ENCODE measurements at regions not wholly inside any gene's neighbourhood (a gene's known extent, or its start where the extent isn't known, plus 50 kb on each side); places are given as distances from the start of the nearest gene placed in this dataset.

- Histone ChIP-seq H3K4me3 (no peak overlapping the region), H3K4me1 (replicated peaks in 1 of 2) (peaks cover 0 to 9% of the 10 kb centered on the region in 2 donors), H3K27ac (no peak overlapping the region)
- no peak for ATAC-seq (replicated peaks in 6 of 8)
- in situ Hi-C loops (cut with MboI; ENCODE audit: low pct_unique_long_range_greater_than_20kb in 2 of 9, low sequenced_read_pairs in 9 of 9, unreplicated experiment in 9 of 9): no loop called here
- WGBS, 10 experiments: 0 to 62% (median 11%) methylated on average over 1 to 3 of the region's 3 CpGs; no CpG with 5 or more reads in 1 of the 10 experiments
These were observed 58.9 kb upstream of the CTNNA2 start for GRCh38 chr2:79453918-79454317.

DNA sequence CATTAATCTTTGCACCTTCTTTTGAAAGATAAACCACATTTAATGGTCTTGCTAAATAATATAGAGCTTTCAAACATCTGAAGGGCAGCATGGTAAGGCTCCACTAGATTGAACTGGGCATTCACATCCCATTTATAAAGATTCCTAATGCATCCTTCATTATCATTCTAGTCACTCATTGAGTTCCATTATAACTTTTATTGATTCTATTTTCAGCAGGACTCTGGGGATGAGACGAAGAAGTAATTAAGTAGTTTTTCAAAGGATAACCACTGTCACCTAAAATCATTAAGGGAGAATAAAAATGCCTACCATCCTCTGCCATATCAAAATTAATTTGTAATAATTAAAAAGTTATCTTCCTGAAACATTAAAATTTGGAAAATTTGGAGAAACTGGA is 60.2 kb upstream of the CTNNA2 start:
- ATAC-seq (replicated peaks in 6 of 8): peak in 1 of 8 experiments; percentile 21
- H3K4me1 ChIP-seq (replicated peaks in 1 of 2): peaks cover 1 to 17% of the 10 kb centered on the region in 2 donors
- no peak overlapping the region for H3K27ac ChIP-seq
- 13 to 100% (median 51%) methylated on average over 1 of the region's 1 CpG; no CpG with 5 or more reads in 6 of the 10 experiments for WGBS, 10 experiments
- H3K4me3 ChIP-seq: no peak overlapping the region
- in situ Hi-C loops (cut with MboI; ENCODE audit: low pct_unique_long_range_greater_than_20kb in 2 of 9, low sequenced_read_pairs in 9 of 9, unreplicated experiment in 9 of 9): no loop called here

- peak in 5 of 8 experiments; percentile 62 to 82 (median 74) for ATAC-seq (replicated peaks in 6 of 8)
- H3K4me3 ChIP-seq: no peak overlapping the region
- peaks cover 11 to 31% of the 10 kb centered on the region in 2 donors for H3K4me1 ChIP-seq (replicated peaks in 1 of 2)
- H3K27ac ChIP-seq: no peak overlapping the region
- in situ Hi-C loops (cut with MboI; ENCODE audit: low pct_unique_long_range_greater_than_20kb in 2 of 9, low sequenced_read_pairs in 9 of 9, unreplicated experiment in 9 of 9): no loop called here
These were observed 65.4 kb upstream of the CTNNA2 start for GRCh38 chr2:79447463-79447862.

DNA sequence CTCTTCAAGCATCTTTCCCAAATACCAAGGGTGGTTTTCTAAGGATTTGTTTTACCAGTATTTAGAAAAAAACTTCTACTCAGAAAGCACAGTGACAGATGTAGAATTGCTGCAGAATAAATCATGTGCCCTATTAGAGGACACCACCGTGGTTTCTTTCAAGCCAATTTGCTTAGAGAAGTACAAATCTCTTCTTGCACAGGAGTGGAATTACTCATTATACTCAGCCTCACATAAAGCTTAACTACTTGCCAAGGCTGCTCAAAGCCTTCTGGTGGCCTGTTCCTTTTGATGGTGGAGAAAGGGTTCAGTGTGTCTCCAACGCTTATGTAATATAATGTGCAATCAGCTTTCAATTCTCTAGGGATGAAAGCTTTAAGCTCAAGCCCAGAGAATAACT is 66.5 kb upstream of the CTNNA2 start:
- no peak overlapping the region for H3K4me3 ChIP-seq
- 0 to 100% (median 38%) methylated on average over 1 to 2 of the region's 2 CpGs; no CpG with 5 or more reads in 1 of the 10 experiments for WGBS, 10 experiments
- ATAC-seq (replicated peaks in 6 of 8): peak in 5 of 8 experiments; percentile 17 to 87 (median 62)
- H3K4me1 ChIP-seq (replicated peaks in 1 of 2): peaks cover 11 to 29% of the 10 kb centered on the region in 2 donors
- in situ Hi-C loops (cut with MboI; ENCODE audit: low pct_unique_long_range_greater_than_20kb in 2 of 9, low sequenced_read_pairs in 9 of 9, unreplicated experiment in 9 of 9): no loop called here
- H3K27ac ChIP-seq: no peak overlapping the region

DNA sequence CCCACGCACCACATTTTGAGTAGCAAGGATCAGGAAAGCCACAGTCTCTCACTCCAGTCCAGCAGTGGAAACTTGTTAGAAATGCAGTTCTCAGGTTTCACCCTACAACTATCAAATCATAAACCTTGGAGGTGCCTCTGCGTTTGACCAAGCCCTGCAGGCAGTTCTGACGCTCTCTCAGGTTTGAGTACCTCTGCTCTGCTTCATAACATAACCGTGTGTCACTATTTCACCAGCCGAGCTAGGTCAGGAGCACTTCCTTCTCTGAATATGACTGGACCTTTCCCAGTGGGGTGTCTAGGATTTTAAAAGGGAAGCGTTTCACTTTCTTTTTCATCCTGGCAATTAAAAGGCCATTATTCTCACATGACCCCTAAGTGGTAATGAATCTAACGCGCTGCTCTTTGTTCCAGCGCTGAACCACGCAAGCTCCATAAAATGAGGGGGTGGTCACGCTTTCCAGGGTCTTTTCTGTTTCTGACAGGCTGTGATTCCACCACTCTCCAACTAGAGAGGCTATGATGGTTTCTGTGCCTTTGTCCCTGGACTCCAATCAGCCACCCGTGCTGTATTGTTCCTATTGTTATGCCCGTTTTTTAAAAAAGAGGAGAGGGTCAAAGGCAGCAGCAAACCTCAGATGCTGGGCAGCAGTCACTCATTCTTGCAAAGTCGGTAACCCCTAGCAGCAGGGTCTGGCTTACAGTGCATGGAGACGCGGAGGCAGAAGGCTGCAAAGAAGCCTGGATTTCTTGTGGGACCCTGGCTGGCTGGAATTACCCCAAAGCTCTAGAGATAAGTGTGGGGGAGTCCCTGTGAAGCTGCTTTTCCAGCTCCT is 75.2 kb upstream of the CTNNA2 start:
- ATAC-seq (replicated peaks in 6 of 8): peak in 5 of 8 experiments; percentile 90 to 95 (median 92)
- peak overlapping the region; percentile 50 to 79 for H3K27ac ChIP-seq
- in situ Hi-C loops (cut with MboI; ENCODE audit: low pct_unique_long_range_greater_than_20kb in 2 of 9, low sequenced_read_pairs in 9 of 9, unreplicated experiment in 9 of 9): no loop called here

GRCh38 chr2:79434362-79434761 is 78.5 kb upstream of the CTNNA2 start:
- WGBS, 10 experiments: 3 to 100% (median 57%) methylated on average over 1 to 2 of the region's 2 CpGs; no CpG with 5 or more reads in 2 of the 10 experiments
- Histone ChIP-seq H3K4me3 (no peak overlapping the region), H3K27ac (no peak overlapping the region), H3K4me1 (replicated peaks in 1 of 2) (peaks cover 16 to 29% of the 10 kb centered on the region in 2 donors)
- in situ Hi-C loops (cut with MboI; ENCODE audit: low pct_unique_long_range_greater_than_20kb in 2 of 9, low sequenced_read_pairs in 9 of 9, unreplicated experiment in 9 of 9): no loop called here
- ATAC-seq (replicated peaks in 6 of 8): no peak

More for the DNA sequence above, 75.2 kb upstream of the CTNNA2 start:
- H3K4me1 ChIP-seq (replicated peaks in 1 of 2): peaks cover 16 to 28% of the 10 kb centered on the region in 2 donors
- H3K4me3 ChIP-seq: peak overlapping the region in 1 of 5 donors; percentile 0
- WGBS, 10 experiments: 0 to 16% (median 4%) methylated on average over 1 to 14 of the region's 16 CpGs; no CpG with 5 or more reads in 1 of the 10 experiments

DNA sequence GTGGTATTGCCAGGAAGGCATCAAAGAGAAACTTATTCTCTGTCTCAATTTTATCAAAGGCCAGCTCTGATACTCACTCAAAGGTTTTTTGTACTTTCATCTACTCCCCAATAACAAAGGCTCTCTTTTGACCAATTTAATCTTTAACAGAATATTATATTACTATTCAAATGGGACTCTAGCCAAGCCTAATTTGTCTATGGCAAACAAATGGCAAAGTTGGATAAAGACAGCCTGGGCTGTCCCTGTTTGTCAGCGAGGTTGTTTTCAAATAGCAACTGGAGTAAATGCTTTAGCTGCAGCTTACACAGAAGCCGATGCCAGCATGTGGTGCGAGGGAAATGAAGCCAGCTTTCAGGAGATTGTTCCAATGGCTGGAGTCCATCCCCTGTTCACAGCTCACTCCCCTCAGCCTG is 80.1 kb upstream of the CTNNA2 start:
- Histone ChIP-seq H3K4me1 (replicated peaks in 1 of 2) (peaks cover 9 to 15% of the 10 kb centered on the region in 2 donors), H3K4me3 (no peak overlapping the region), H3K27ac (no peak overlapping the region)
- no peak for ATAC-seq (replicated peaks in 6 of 8)
- WGBS, 10 experiments: 0 to 60% (median 17%) methylated on average over 1 to 3 of the region's 3 CpGs; no CpG with 5 or more reads in 2 of the 10 experiments
- in situ Hi-C loops (cut with MboI; ENCODE audit: low pct_unique_long_range_greater_than_20kb in 2 of 9, low sequenced_read_pairs in 9 of 9, unreplicated experiment in 9 of 9): no loop called here

DNA sequence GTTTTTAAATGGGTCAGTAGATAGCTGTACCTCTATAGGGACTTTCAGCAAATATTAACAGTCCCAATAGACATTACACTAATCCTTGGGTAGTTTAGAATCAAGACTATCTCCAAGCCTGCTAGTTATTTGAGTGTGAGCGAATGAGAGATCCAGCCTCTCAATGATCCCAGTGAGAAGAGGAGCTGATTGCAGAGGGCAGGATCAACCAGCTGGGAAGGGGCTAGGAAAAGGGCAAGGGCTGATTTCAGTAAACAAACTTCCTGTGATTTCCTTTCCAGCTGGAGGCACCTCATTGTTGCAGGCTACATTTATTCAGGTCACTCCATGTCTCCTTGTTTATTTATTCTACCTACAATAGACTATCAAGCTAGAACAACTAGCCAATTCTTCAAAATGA is 84.1 kb upstream of the CTNNA2 start:
- Histone ChIP-seq H3K4me1 (replicated peaks in 1 of 2) (peaks cover 4 to 6% of the 10 kb centered on the region in 2 donors), H3K4me3 (no peak overlapping the region), H3K27ac (no peak overlapping the region)
- in situ Hi-C loops (cut with MboI; ENCODE audit: low pct_unique_long_range_greater_than_20kb in 2 of 9, low sequenced_read_pairs in 9 of 9, unreplicated experiment in 9 of 9): no loop called here
- no peak for ATAC-seq (replicated peaks in 6 of 8)
- WGBS, 10 experiments: 29 to 100% (median 93%) methylated on average over 1 of the region's 1 CpG; no CpG with 5 or more reads in 6 of the 10 experiments

- in situ Hi-C loops (cut with MboI; ENCODE audit: low pct_unique_long_range_greater_than_20kb in 2 of 9, low sequenced_read_pairs in 9 of 9, unreplicated experiment in 9 of 9): no loop called here
- no peak overlapping the region for H3K27ac ChIP-seq
- H3K4me3 ChIP-seq: no peak overlapping the region
- no peak for ATAC-seq (replicated peaks in 6 of 8)
- H3K4me1 ChIP-seq (replicated peaks in 1 of 2): no peaks in the 10 kb centered on the region
- WGBS, 10 experiments: 10 to 88% (median 40%) methylated on average over 1 to 2 of the region's 2 CpGs; no CpG with 5 or more reads in 6 of the 10 experiments
These were observed 98.2 kb upstream of the CTNNA2 start for GRCh38 chr2:79414690-79415089.

- Histone ChIP-seq H3K4me3 (no peak overlapping the region), H3K4me1 (replicated peaks in 1 of 2) (peaks cover 16 to 29% of the 10 kb centered on the region in 2 donors), H3K27ac (peak overlapping the region; percentile 49 to 82)
- WGBS, 10 experiments: 0 to 88% (median 67%) methylated on average over 1 of the region's 1 CpG; no CpG with 5 or more reads in 5 of the 10 experiments
- in situ Hi-C loops (cut with MboI; ENCODE audit: low pct_unique_long_range_greater_than_20kb in 2 of 9, low sequenced_read_pairs in 9 of 9, unreplicated experiment in 9 of 9): no loop called here
- ATAC-seq (replicated peaks in 6 of 8): peak in 4 of 8 experiments; percentile 19 to 47 (median 34)
These were observed 118.4 kb upstream of the CTNNA2 start for GRCh38 chr2:79394485-79394859.

DNA sequence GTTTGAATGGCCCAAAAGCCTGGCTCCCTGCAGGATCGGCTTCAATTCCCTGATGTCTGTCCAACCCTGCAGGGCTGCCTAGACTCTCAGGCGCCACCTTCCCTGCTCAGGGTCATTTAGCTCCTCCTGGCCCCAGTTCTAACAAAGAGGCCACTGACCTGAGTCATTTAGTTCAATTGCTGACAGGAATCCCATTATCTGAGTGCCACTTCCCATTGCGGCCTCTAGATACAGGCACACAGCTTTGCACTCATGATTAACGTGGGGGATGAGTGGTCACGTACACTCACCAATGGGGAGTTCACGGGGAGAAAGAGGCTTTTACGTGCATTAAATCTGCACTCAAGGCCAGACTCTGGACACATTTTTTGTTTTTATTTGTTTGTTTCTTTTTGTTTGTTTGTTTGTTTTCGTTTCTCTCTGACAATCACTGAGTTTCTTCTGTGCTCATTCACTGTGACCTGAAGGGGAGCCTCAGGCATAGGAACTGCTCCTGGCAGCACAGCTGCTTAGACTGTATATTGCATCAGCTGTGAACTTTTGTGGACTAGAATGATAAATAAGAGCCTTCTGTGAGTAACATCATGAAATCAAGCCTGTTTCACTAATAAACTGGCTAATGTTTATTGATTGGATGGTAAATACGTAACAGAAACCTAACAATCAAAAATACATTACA is 118.9 kb upstream of the CTNNA2 start:
- in situ Hi-C loops (cut with MboI; ENCODE audit: low pct_unique_long_range_greater_than_20kb in 2 of 9, low sequenced_read_pairs in 9 of 9, unreplicated experiment in 9 of 9): no loop called here
- H3K4me3 ChIP-seq: no peak overlapping the region
- WGBS, 10 experiments: 3 to 38% (median 8%) methylated on average over 3 to 8 of the region's 9 CpGs; no CpG with 5 or more reads in 2 of the 10 experiments
- peak in 5 of 8 experiments; percentile 93 to 96 (median 94) for ATAC-seq (replicated peaks in 6 of 8)
- peaks cover 16 to 29% of the 10 kb centered on the region in 2 donors for H3K4me1 ChIP-seq (replicated peaks in 1 of 2)
- peak overlapping the region; percentile 49 to 82 for H3K27ac ChIP-seq

GRCh38 chr2:79393107-79393685 is 119.7 kb upstream of the CTNNA2 start:
- WGBS, 10 experiments: 0 to 77% (median 17%) methylated on average over 1 to 4 of the region's 5 CpGs; no CpG with 5 or more reads in 1 of the 10 experiments

DNA sequence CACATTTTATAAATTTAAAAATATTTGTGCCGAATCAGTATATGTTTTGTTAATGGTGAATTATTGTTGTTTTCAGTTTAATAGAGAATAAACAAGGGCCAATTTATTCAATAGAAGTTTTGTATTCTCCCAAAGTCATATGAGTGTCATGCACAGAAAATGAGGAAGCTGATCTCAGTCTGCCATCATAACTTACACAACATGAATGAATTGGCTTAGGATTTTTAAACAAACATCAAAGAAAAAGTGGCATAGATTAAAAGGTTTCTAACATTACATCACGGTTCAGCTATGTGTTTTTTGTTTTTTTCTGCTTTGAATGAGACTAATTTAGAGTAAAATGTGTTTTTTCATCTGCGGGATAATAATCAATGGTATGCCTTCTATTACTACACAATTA is 123.4 kb upstream of the CTNNA2 start:
- H3K4me3 ChIP-seq: no peak overlapping the region
- peaks cover 11 to 20% of the 10 kb centered on the region in 2 donors for H3K4me1 ChIP-seq (replicated peaks in 1 of 2)
- ATAC-seq (replicated peaks in 6 of 8): no peak
- 0 to 100% (median 78%) methylated on average over 1 to 3 of the region's 3 CpGs for WGBS, 10 experiments
- in situ Hi-C loops (cut with MboI; ENCODE audit: low pct_unique_long_range_greater_than_20kb in 2 of 9, low sequenced_read_pairs in 9 of 9, unreplicated experiment in 9 of 9): no loop called here
- no peak overlapping the region for H3K27ac ChIP-seq

More at GRCh38 chr2:79393107-79393685, 119.7 kb upstream of the CTNNA2 start:
- Histone ChIP-seq H3K27ac (peak overlapping the region; percentile 41 to 82), H3K4me1 (replicated peaks in 1 of 2) (peaks cover 16 to 29% of the 10 kb centered on the region in 2 donors), H3K4me3 (no peak overlapping the region)
- in situ Hi-C loops (cut with MboI; ENCODE audit: low pct_unique_long_range_greater_than_20kb in 2 of 9, low sequenced_read_pairs in 9 of 9, unreplicated experiment in 9 of 9): no loop called here
- ATAC-seq (replicated peaks in 6 of 8): no peak
